Aorta (tissue), 5 donors: ENCODE measurements at regions not wholly inside any gene's neighbourhood (a gene's known extent, or its start where the extent isn't known, plus 50 kb on each side); places are given as distances from the start of the nearest gene placed in this dataset.

Source experiments
- ATAC-seq: fragments of 200-7000 bp; cut with Tn5 transposase; one replicate; pipeline ENCODE4 v1.9.1; 2022; ENCODE audit warnings: moderate library complexity; ENCODE audit not compliant: low FRiP score
- DNase-seq, 2 donors: peaks; one replicate each; pipeline ENCODE4 v3.0.0-alpha.2; 2020
- H3K27ac ChIP-seq, 2 donors: one replicate each; pipeline ENCODE4 v1.5.1; 2013; ENCODE audit warnings: low read length in 2 of 2, mild to moderate bottlenecking in 2 of 2, moderate library complexity in 2 of 2, control low read depth in 1 of 2, inconsistent platforms in 1 of 2, low read depth in 1 of 2
- H3K27me3 ChIP-seq, 2 donors: one replicate each; pipeline ENCODE4 v1.6.1; 2013; ENCODE audit warnings: control low read depth in 1 of 2, low read length in 1 of 2, mild to moderate bottlenecking in 1 of 2, moderate library complexity in 1 of 2; ENCODE audit not compliant: insufficient read depth in 2 of 2, control insufficient read depth in 1 of 2
- H3K36me3 ChIP-seq, 2 donors: one replicate each; pipeline ENCODE4 v1.6.1; 2013; ENCODE audit warnings: control low read depth in 1 of 2, low read length in 1 of 2, mild to moderate bottlenecking in 1 of 2; ENCODE audit not compliant: insufficient read depth in 2 of 2, control insufficient read depth in 1 of 2
- H3K4me1 ChIP-seq, 2 donors: one replicate each; pipeline ENCODE4 v1.6.1; 2013; ENCODE audit warnings: low read length in 2 of 2, control low read depth in 1 of 2, mild to moderate bottlenecking in 1 of 2, moderate library complexity in 1 of 2; ENCODE audit not compliant: insufficient read depth in 2 of 2, control insufficient read depth in 1 of 2
- H3K4me3 ChIP-seq, 2 donors: one replicate each; pipeline ENCODE4 v1.5.1; 2013; ENCODE audit warnings: low read length in 2 of 2, control low read depth in 1 of 2, mild to moderate bottlenecking in 1 of 2
- H3K9me3 ChIP-seq: one replicate; pipeline ENCODE4 v1.6.1; 2013; ENCODE audit warnings: mild to moderate bottlenecking, low read length; ENCODE audit not compliant: control insufficient read depth
- WGBS, 2 donors: extraction: QIAGEN DNeasy Blood & Tissue Kit; methylation state at CpG; one replicate each; pipeline ENCODE4 v1.1.7; 2013; 5-methylcytosine and 5-hydroxymethylcytosine counted together
- intact Hi-C, 2 donors: fragments of 100-400 bp; cut with DNase I; formaldehyde crosslinking; loops; one replicate each; pipeline versions ENCODE4 v1.14.2 to v1.15.0; 2022
- donor health status: healthy with polysubstance abuse.
- donor health status: Bipolar disorder and iron deficiency.
- donor health status: DM: no; HTN: no; CAD: no.
- donor health status: DM: no; HTN: no; CAD: no.
- donor health status: DM: yes; HTN: yes; CAD: no.

GRCh38 chrX:437661-438390, 51.1 kb upstream of the PPP2R3B start:
- H3K4me3 ChIP-seq = no peak overlapping the region
- 33 to 34% methylated on average over 34 to 41 of the region's 41 CpGs for WGBS, 2 donors
- ATAC-seq = no peak
- H3K9me3 ChIP-seq = no peaks in the 10 kb centered on the region
- peak in 1 of 2 donors; percentile 64 for DNase-seq
- no peaks in the 10 kb centered on the region for H3K27me3 ChIP-seq
- intact Hi-C loops = no loop called here
- no peak overlapping the region for H3K27ac ChIP-seq
- no peaks in the 10 kb centered on the region for H3K4me1 ChIP-seq
- H3K36me3 ChIP-seq = no peaks in the 10 kb centered on the region

- intact Hi-C loops = no loop called here
- 79 to 90% methylated on average over 7 of the region's 7 CpGs for WGBS, 2 donors
- peak in 1 of 2 donors; percentile 37 for DNase-seq
Measured at GRCh38 chrX:439241-439640, 52.5 kb upstream of the PPP2R3B start.

GRCh38 chrX:439719-440118, 53.0 kb upstream of the PPP2R3B start:
- Histone ChIP-seq H3K4me1 (no peaks in the 10 kb centered on the region), H3K27ac (no peak overlapping the region), H3K4me3 (no peak overlapping the region), H3K36me3 (no peaks in the 10 kb centered on the region), H3K27me3 (no peaks in the 10 kb centered on the region), H3K9me3 (no peaks in the 10 kb centered on the region)
- no peak for ATAC-seq
- intact Hi-C loops = no loop called here
- peak in 1 of 2 donors; percentile 21 for DNase-seq
- 96% methylated on average over 9 of the region's 9 CpGs; no CpG with 5 or more reads in 1 of the 2 donors for WGBS, 2 donors

More at GRCh38 chrX:439241-439640, 52.5 kb upstream of the PPP2R3B start:
- Histone ChIP-seq H3K27me3 (no peaks in the 10 kb centered on the region), H3K9me3 (no peaks in the 10 kb centered on the region), H3K4me1 (no peaks in the 10 kb centered on the region), H3K36me3 (no peaks in the 10 kb centered on the region), H3K4me3 (no peak overlapping the region), H3K27ac (no peak overlapping the region)
- no peak for ATAC-seq

- no peaks in the 10 kb centered on the region for H3K4me1 ChIP-seq
- no peak overlapping the region for H3K27ac ChIP-seq
- H3K4me3 ChIP-seq = no peak overlapping the region
- no peaks in the 10 kb centered on the region for H3K9me3 ChIP-seq
- H3K36me3 ChIP-seq = no peaks in the 10 kb centered on the region
- H3K27me3 ChIP-seq = no peaks in the 10 kb centered on the region
- DNase-seq (peak in 1 of 2 donors; percentile 55), ATAC-seq (no peak)
- 79 to 86% methylated on average over 13 to 14 of the region's 14 CpGs for WGBS, 2 donors
- intact Hi-C loops = no loop called here
Measured at GRCh38 chrX:440636-441035, 53.9 kb upstream of the PPP2R3B start.

- Histone ChIP-seq H3K4me3 (no peak overlapping the region), H3K27ac (no peak overlapping the region), H3K9me3 (no peaks in the 10 kb centered on the region), H3K27me3 (no peaks in the 10 kb centered on the region), H3K36me3 (no peaks in the 10 kb centered on the region), H3K4me1 (no peaks in the 10 kb centered on the region)
- WGBS, 2 donors = 45 to 47% methylated on average over 11 of the region's 11 CpGs
- ATAC-seq (no peak), DNase-seq (peak in 1 of 2 donors; percentile 27)
- intact Hi-C loops = no loop called here
Measured at GRCh38 chrX:443536-444210, 57.0 kb upstream of the PPP2R3B start.

- H3K27me3 ChIP-seq = no peaks in the 10 kb centered on the region
- no peaks in the 10 kb centered on the region for H3K9me3 ChIP-seq
- WGBS, 2 donors = 89 to 90% methylated on average over 5 of the region's 5 CpGs
- H3K4me1 ChIP-seq = no peaks in the 10 kb centered on the region
- intact Hi-C loops = no loop called here
- no peak overlapping the region for H3K27ac ChIP-seq
- no peaks in the 10 kb centered on the region for H3K36me3 ChIP-seq
- no peak for DNase-seq
- H3K4me3 ChIP-seq = no peak overlapping the region
- ATAC-seq = no peak
Measured at GRCh38 chrX:444305-444704, 57.6 kb upstream of the PPP2R3B start.

- no peak for DNase-seq
- 15 to 29% methylated on average over 8 of the region's 8 CpGs for WGBS, 2 donors
Measured at GRCh38 chrX:445727-446126, 59.0 kb upstream of the PPP2R3B start.

GRCh38 chrX:446245-446644, 59.5 kb upstream of the PPP2R3B start:
- DNase-seq = peak in 1 of 2 donors; percentile 28
- H3K27ac ChIP-seq = no peak overlapping the region
- H3K36me3 ChIP-seq = no peaks in the 10 kb centered on the region
- H3K4me3 ChIP-seq = no peak overlapping the region
- intact Hi-C loops = no loop called here
- no peak for ATAC-seq
- no peaks in the 10 kb centered on the region for H3K9me3 ChIP-seq
- no peaks in the 10 kb centered on the region for H3K27me3 ChIP-seq
- WGBS, 2 donors = 9 to 12% methylated on average over 10 of the region's 10 CpGs
- H3K4me1 ChIP-seq = no peaks in the 10 kb centered on the region

More at GRCh38 chrX:445727-446126, 59.0 kb upstream of the PPP2R3B start:
- Histone ChIP-seq H3K36me3 (no peaks in the 10 kb centered on the region), H3K27ac (no peak overlapping the region), H3K4me1 (no peaks in the 10 kb centered on the region), H3K9me3 (no peaks in the 10 kb centered on the region), H3K4me3 (no peak overlapping the region), H3K27me3 (no peaks in the 10 kb centered on the region)
- intact Hi-C loops = no loop called here
- ATAC-seq = no peak

- ATAC-seq (no peak), DNase-seq (peak in 1 of 2 donors; percentile 5)
- no peaks in the 10 kb centered on the region for H3K36me3 ChIP-seq
- no peaks in the 10 kb centered on the region for H3K27me3 ChIP-seq
- H3K4me3 ChIP-seq = no peak overlapping the region
- no peak overlapping the region for H3K27ac ChIP-seq
- 75 to 88% methylated on average over 5 of the region's 5 CpGs for WGBS, 2 donors
- no peaks in the 10 kb centered on the region for H3K4me1 ChIP-seq
- H3K9me3 ChIP-seq = no peaks in the 10 kb centered on the region
- intact Hi-C loops = no loop called here
Measured at GRCh38 chrX:447052-447451, 60.3 kb upstream of the PPP2R3B start.
